SK-N-SH treated with all-trans-retinoic acid at 6 μM for 48 hours (cell line): ENCODE measurements at regions not wholly inside any gene's neighbourhood (a gene's known extent, or its start where the extent isn't known, plus 50 kb on each side); places are given as distances from the start of the nearest gene placed in this dataset.

Source experiments
- ZFP30 ChIP-seq: fragments of 450-650 bp; formaldehyde crosslinking; IDR thresholded peaks from 2 replicates; pipeline ENCODE4 v1.5.0; 2022; ENCODE audit warnings: mild to moderate bottlenecking, moderate library complexity
- ZNF565 ChIP-seq: fragments of 450-650 bp; formaldehyde crosslinking; conservative IDR thresholded peaks from 2 replicates; pipeline ENCODE4 v1.5.0; 2020; ENCODE audit warnings: low read depth, mild to moderate bottlenecking, moderate library complexity

- TF ChIP-seq ZFP30 (CRISPR knock-in tag), result no peak
- no peak for TF ChIP-seq ZNF565 (CRISPR knock-in tag)
Observed at GRCh38 chr10:104578671-104579070, 62.4 kb upstream of the SORCS3 start.
